ENCODE measurements at regions not wholly inside any gene's neighbourhood (a gene's known extent, or its start where the extent isn't known, plus 50 kb on each side); places are given as distances from the start of the nearest gene placed in this dataset.
A peak's percentile ranks its signal among the peaks of the same experiment; 100 is the strongest.
"Not testable (repeated sequence)": the region's sequence is repeated elsewhere in the genome, so short reads cannot be mapped to it uniquely, and the experiment has no call there.

DNA sequence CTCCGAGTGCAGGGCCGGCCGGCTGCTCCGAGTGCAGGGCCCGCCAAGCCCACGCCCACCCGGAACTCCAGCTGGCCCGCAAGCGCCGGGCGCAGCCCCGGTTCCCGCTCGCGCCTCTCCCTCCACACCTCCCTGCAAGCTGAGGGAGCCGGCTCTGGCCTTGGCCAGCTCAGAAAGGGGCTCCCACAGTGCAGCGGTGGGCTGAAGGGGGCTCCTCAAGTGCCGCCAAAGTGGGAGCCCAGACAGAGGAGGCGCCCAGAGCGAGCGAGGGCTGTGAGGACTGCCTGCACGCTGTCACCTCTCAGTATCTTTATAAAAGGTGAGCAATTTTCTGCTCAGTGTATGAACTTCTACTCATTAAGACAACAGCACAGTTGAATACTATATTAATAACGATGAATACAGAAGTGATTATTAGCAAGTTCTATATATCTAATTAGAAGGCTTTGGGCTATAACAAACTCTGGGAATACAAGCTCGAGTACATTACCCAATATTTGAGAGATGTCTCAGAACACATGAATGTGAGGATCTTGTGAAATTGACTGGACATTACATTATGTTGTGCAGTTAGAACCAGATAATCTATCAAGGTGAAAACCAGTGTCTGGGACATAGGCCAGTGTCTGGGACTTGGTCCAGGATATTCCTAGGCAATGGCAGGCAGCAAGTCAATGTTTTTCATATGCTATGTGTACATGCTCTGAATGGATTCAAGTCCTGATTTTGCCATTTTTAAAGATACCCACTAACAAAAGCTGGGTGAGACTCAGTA, 112.9 kb downstream of the ZNF330 start:
- H3K9me3 Mint-ChIP-seq; DNase-seq (ENCODE audit: low spot score in 2 of 2); ATAC-seq; H3K36me3 Mint-ChIP-seq; H3K4me1 Mint-ChIP-seq; H3K27ac Mint-ChIP-seq: not testable (repeated sequence)
- H3K4me3 Mint-ChIP-seq = peak overlapping the region; percentile 42

DNA sequence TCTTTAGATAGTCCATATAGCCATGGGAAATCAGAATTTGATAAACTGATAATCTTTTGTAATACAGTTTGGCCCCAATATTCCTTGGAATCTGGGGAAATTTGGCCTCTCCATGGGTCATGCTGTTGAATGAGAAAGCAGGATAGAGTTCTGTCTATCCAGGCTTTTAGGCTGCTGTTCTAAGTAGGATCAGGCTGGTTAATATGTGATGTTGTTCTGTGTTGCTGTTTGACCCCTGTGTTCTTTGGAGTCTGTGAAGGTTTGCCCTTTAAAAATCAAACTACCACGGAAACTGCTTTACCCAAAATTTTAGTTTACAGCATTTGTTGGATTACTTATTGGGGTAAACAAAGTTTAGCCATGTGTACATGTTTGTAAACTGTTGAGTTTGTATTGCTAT, 114.5 kb downstream of the ZNF330 start:
- DNase-seq (ENCODE audit: low spot score in 2 of 2) = no peak
- Mint-ChIP-seq H3K9me3 (no peaks in the 10 kb centered on the region), H3K36me3 (no peaks in the 10 kb centered on the region), H3K4me1 (no peaks in the 10 kb centered on the region), H3K4me3 (no peak overlapping the region), H3K27ac (no peak overlapping the region)
- ATAC-seq = no peak

DNA sequence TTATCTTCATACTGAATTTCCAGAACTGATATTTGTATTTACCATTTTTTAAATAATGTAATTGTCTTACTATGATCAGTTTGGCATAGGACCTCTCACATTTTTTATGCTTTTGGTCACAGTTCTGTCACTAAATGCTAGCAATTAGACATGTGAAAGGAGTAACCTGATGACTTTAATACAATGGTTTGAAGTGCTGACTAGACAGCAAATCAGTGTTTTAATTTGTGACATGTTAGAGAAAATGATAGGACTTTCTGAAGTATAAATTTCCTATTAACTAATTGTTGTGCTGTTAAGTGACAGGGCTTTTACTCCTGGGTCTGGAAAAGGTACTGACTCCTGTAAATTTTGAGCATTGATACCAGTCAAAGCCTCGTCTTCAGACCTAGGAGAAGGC, 117.5 kb downstream of the ZNF330 start:
- ATAC-seq = no peak
- DNase-seq (ENCODE audit: low spot score in 2 of 2) = no peak
- Mint-ChIP-seq H3K27ac (no peak overlapping the region), H3K4me3 (no peak overlapping the region), H3K4me1 (no peaks in the 10 kb centered on the region), H3K9me3 (no peaks in the 10 kb centered on the region), H3K36me3 (no peaks in the 10 kb centered on the region)

DNA sequence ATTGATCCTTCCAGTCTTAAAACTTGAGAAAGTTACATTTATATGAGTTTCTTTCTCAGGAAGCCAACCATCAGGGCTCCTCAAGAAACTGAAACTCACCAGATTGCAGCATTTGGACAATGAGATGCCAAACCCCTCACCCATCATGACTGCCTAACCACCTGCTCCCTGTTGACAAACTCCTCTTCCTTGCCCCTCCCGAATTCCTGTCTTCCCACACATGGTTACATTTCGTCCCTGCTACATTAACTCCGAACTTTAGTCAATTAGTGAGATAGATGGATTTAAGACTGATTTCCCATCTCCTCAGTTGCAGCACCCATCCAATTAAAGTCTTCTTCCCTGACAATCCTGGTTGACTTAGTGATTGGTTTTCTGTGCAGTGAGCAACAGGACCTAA, 118.7 kb downstream of the ZNF330 start:
- no peaks in the 10 kb centered on the region for H3K36me3 Mint-ChIP-seq
- H3K4me3 Mint-ChIP-seq = no peak overlapping the region
- H3K27ac Mint-ChIP-seq = no peak overlapping the region

DNA sequence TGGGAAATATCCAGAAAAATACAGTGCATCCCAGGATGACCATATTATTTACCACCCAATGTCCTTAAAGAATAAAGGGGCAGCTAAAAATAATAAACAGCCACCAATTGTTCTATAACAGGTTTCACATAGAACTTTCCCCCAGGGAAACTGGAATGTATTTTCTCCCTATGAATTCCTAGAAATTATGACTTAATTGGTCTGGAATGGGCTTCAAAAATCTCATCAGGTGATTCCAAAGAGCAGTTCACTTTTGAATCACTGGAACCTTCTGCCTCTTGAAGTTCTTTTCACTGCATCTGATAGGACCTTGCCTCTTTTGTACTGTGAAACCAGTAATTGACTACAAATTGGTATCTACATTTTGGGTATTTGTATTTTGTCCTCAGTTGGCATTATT, 119.3 kb downstream of the ZNF330 start:
- Mint-ChIP-seq H3K4me1 (no peaks in the 10 kb centered on the region), H3K4me3 (no peak overlapping the region), H3K27ac (no peak overlapping the region), H3K9me3 (no peaks in the 10 kb centered on the region), H3K36me3 (no peaks in the 10 kb centered on the region)
- ATAC-seq = no peak
- DNase-seq (ENCODE audit: low spot score in 2 of 2) = no peak

More for the DNA sequence above, 118.7 kb downstream of the ZNF330 start:
- ATAC-seq = no peak
- no peaks in the 10 kb centered on the region for H3K9me3 Mint-ChIP-seq
- DNase-seq (ENCODE audit: low spot score in 2 of 2) = no peak
- no peaks in the 10 kb centered on the region for H3K4me1 Mint-ChIP-seq

DNA sequence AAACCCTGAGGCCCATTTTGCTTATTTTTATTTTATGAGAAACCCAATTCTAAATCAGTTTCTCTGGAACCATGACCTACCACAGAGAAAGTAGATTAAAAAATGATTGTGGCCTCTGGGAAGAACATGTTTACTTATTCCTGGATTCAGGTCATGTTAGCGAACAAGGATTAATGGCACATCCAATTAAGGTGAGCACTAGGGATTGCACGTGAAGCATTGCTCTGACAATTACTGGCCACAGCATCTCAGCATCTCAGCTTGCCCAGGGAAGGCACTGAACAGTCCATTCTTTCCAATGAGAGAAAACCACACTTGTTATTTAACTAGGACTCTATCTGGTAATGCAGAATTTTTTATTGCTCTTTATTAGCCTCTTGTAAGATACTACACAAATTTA, 119.8 kb downstream of the ZNF330 start:
- Mint-ChIP-seq H3K9me3 (no peaks in the 10 kb centered on the region), H3K36me3 (no peaks in the 10 kb centered on the region), H3K27ac (no peak overlapping the region), H3K4me3 (no peak overlapping the region), H3K4me1 (no peaks in the 10 kb centered on the region)
- ATAC-seq = no peak
- no peak for DNase-seq (ENCODE audit: low spot score in 2 of 2)

DNA sequence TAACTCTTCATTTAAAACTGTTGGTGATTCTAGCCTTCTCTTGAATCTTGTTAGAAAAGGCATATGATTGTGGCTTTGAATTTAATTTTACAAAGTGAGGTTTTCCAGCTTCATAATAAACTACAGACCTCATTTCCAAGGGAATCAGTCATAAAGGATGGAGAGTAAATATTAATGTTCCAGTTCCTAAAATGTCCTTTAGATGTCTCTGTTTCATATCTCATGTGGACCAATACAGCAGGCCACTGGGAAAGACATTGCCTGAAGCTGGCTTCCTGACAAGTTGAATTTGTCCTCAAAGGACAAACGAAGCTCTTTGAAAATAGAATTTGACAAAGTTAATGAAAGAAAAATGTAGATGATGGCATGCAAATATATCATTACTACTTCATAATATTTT, 125.4 kb downstream of the ZNF330 start:
- Mint-ChIP-seq H3K4me1 (no peaks in the 10 kb centered on the region), H3K36me3 (no peaks in the 10 kb centered on the region), H3K4me3 (no peak overlapping the region), H3K27ac (no peak overlapping the region), H3K9me3 (no peaks in the 10 kb centered on the region)
- ATAC-seq (no peak), DNase-seq (ENCODE audit: low spot score in 2 of 2) (no peak)

DNA sequence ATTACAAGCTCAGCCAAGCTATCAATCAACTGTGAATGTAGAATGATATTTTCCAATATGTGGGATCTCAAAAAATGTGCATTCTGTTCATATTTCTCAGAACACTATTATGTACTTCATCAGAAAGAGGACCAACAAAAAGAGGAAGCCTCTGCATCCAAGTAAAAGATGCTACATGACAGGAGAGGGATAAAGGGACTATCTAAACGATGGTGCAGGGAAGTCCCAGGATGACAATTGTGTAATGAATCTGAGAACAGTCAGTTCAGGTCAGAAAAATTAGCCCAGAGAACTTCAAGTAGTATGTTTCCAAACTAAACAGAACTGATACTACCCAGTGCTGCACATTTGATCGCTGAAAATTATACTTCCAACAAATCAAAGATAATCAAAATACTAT, 127.0 kb downstream of the ZNF330 start:
- H3K27ac Mint-ChIP-seq = no peak overlapping the region
- no peaks in the 10 kb centered on the region for H3K36me3 Mint-ChIP-seq
- H3K4me3 Mint-ChIP-seq = no peak overlapping the region
- ATAC-seq = no peak
- H3K9me3 Mint-ChIP-seq = no peaks in the 10 kb centered on the region
- DNase-seq (ENCODE audit: low spot score in 2 of 2) = no peak
- no peaks in the 10 kb centered on the region for H3K4me1 Mint-ChIP-seq

DNA sequence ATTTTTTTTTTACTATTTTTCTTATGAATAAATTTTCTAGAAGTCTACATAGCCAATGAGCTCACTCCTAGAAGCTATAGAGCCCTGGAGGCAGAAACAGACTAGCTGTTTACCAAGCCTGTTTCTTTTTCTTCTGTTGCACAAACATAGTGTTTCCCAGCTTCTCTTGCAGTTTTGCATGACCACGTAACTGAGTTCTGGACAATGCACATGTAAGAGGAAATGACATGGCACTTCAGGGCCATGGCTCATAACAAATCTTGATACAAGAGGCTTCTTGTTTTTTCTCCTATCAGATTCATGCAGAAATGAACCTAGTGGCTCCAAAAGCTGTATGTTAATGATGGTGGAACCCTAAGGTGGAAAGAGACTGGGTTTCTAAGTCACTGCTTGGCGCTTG, 127.4 kb downstream of the ZNF330 start:
- ATAC-seq = no peak
- no peak overlapping the region for H3K4me3 Mint-ChIP-seq
- H3K36me3 Mint-ChIP-seq = no peaks in the 10 kb centered on the region
- no peak overlapping the region for H3K27ac Mint-ChIP-seq
- no peaks in the 10 kb centered on the region for H3K4me1 Mint-ChIP-seq
- DNase-seq (ENCODE audit: low spot score in 2 of 2) = no peak
- H3K9me3 Mint-ChIP-seq = no peaks in the 10 kb centered on the region

DNA sequence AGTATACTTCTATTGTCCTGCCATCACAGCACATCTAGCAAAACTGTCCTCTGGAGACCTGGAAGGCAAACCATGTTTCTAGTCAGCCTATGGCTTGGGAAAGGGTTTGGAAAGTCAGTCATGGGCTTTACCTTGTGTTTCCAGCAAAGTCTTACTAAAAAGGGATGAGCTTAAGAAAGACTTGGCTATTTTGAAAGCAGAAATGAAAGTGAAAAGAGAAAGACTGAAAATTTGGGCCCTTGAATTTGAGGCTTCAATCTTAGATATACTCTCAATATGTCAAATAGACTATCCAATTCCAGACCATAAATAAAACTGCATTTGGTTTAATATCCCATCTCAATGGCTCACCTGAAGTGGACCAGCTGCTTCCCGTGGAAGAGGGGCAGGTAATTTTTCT, 127.9 kb downstream of the ZNF330 start:
- no peak overlapping the region for H3K27ac Mint-ChIP-seq
- H3K4me1 Mint-ChIP-seq = no peaks in the 10 kb centered on the region
- no peaks in the 10 kb centered on the region for H3K36me3 Mint-ChIP-seq
- H3K9me3 Mint-ChIP-seq = no peaks in the 10 kb centered on the region
- H3K4me3 Mint-ChIP-seq = no peak overlapping the region
- no peak for ATAC-seq
- no peak for DNase-seq (ENCODE audit: low spot score in 2 of 2)

DNA sequence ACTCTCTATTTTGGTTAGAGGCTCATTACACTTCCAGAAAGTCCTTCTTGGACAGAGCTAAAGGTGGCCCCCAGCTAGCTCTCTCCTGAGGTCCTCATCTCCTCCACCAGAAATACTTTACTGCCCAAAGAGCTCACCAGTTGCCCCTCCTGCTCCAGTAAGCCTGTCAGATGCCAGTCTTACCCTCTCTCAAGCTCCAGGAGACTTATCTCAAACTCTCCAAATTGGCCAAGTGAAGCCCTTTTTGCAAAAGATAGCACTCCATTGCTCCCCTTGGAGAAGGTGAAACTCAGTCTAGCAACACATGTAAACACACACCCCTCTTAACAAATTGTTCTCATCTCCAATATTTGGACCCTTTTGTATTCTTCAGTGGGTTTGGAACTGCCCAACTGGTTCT, 128.5 kb downstream of the ZNF330 start:
- Mint-ChIP-seq H3K36me3 (no peaks in the 10 kb centered on the region), H3K27ac (no peak overlapping the region), H3K9me3 (no peaks in the 10 kb centered on the region), H3K4me3 (no peak overlapping the region), H3K4me1 (no peaks in the 10 kb centered on the region)
- ATAC-seq = no peak
- DNase-seq (ENCODE audit: low spot score in 2 of 2) = no peak

DNA sequence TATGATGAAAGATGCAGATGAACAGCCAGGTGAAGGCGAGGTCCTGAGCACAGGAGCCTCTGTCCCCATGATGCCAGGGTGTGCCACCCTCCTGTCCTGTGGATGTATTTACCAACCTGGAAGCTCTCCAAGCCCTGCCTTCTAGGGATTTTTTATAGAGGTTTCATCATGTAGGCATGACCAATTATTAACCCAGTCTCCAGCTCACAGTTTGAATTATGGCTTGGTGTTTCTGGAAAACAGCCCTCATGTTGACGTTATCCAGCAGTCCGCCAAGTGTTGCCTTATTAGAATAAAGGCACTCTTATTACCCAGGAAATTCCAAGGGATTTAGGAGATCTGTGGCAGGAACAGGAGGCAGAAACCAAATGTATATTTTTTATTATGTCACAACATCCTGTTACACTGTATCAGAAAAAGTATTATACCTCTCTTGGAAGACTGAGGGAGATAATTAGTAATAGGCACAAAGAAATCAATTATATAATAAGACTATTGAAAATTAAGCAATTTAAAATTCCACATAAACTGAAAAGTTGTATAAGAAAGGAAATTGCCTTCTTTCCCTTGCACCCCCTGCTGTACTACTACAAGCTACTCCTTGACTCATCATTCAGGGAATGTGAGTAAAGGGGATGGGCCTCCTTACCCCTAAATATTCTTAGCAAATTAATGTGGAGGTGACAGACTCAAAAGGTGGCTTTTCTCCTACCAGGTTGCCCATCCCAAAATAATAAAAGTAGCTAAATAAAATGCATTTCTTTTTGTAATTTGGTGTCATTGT, 129.6 kb downstream of the ZNF330 start:
- Mint-ChIP-seq H3K4me3 (no peak overlapping the region), H3K27ac (no peak overlapping the region), H3K36me3 (no peaks in the 10 kb centered on the region), H3K4me1 (no peaks in the 10 kb centered on the region), H3K9me3 (no peaks in the 10 kb centered on the region)
- no peak for DNase-seq (ENCODE audit: low spot score in 2 of 2)
- no peak for ATAC-seq

DNA sequence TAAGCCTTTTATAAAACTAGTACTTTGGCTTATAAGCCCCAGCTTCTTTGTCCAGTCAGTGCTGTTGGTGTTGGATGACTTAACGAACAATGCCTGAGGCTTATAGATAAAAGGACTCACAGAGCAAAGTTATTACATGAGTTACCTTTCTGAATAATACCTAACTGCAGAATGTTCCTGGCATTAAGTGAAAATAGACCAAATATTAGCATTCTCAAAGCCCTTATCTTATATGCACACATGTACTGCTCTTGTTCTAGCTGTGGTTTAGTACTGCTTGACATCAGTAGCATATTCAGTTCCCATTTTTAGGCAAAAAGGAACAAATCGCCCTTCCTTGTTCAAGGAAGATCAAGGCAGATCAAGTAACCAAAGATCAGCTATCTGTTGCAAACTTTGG, 131.6 kb downstream of the ZNF330 start:
- ATAC-seq = no peak
- Mint-ChIP-seq H3K4me3 (no peak overlapping the region), H3K36me3 (no peaks in the 10 kb centered on the region), H3K4me1 (no peaks in the 10 kb centered on the region), H3K9me3 (no peaks in the 10 kb centered on the region), H3K27ac (no peak overlapping the region)
- no peak for DNase-seq (ENCODE audit: low spot score in 2 of 2)

DNA sequence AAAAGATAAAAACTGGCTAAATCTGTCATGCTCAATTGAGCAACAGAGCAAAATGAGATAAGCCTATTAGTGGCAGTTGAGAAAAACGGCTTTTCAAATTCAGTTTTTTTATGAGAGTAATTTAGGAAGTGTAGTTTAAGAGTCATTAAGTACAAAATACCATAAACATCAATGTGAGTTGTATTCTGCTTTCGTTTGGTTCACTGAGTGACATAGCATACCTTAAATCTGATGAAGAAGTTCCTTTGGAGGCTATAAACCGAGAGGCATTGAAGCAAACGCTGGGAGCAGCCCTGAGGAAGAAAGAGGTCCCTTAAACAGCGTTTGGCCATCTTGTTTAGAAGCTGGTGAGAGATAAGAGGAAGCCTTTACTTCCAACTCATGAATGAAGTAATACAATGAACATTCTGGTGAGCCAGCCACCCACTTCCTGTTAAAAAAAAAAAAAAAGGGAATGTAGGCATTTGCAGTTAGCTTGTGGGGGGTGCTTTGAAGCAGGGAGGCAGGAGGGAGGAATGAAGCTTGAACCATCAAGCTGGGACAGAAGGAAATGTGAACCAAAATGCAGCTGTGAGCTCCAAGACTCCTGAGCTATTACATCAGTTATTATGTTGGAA, 132.3 kb downstream of the ZNF330 start:
- H3K9me3 Mint-ChIP-seq = no peaks in the 10 kb centered on the region
- no peak overlapping the region for H3K27ac Mint-ChIP-seq
- ATAC-seq (no peak), DNase-seq (ENCODE audit: low spot score in 2 of 2) (no peak)
- no peaks in the 10 kb centered on the region for H3K4me1 Mint-ChIP-seq
- H3K4me3 Mint-ChIP-seq = no peak overlapping the region
- no peaks in the 10 kb centered on the region for H3K36me3 Mint-ChIP-seq

DNA sequence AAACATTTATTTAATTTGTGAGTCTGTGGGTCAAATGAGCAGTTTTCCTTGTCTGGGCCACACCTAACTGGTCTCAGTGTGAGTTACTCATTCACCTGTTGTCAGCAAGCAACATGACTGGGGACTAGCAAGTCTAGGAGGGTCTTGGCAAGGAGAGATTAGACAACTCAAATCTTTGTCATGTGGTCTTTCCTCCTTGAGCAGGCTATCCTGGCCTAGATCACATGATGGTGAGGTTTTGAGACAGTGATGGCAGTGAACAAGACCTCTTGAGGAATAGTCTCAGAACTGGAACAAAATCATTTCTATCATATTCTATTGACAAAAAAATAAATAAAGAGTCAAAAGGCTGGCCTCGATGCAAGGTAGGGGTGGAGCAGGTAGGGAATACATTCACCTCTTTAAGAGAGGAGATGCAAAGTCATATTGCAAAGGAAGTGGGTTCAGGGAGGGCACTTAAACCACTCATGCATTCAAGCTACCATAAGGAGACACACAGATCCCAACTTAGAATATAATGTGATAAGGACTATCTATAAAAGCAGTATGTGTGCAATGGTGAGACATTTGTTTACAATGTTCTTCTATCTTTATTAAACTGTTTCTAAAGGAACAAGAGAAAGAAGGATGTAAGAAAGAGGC, 135.7 kb downstream of the ZNF330 start:
- Mint-ChIP-seq H3K4me3 (no peak overlapping the region), H3K27ac (no peak overlapping the region), H3K9me3 (peaks cover 4% of the 10 kb centered on the region), H3K36me3 (no peaks in the 10 kb centered on the region), H3K4me1 (no peaks in the 10 kb centered on the region)
- DNase-seq (ENCODE audit: low spot score in 2 of 2) (no peak), ATAC-seq (no peak)

Data from stimulated activated effector memory CD8-positive, alpha-beta T cell treated with anti-CD3 and anti-CD28 coated beads, Interleukin-12 subunit alpha, Interleukin-12 subunit beta, amount 100 ng/mL, for 72 hours (primary cell).